HG03175 (cell line): ENCODE measurements at regions not wholly inside any gene's neighbourhood (a gene's known extent, or its start where the extent isn't known, plus 50 kb on each side); places are given as distances from the start of the nearest gene placed in this dataset.

ENCODE experiments used
- ATAC-seq: cut with Tn5 transposase; IDR thresholded peaks from one replicate; pipeline ENCODE4 v1.9.1; 2021; ENCODE audit warnings: mild to moderate bottlenecking, moderate library complexity; ENCODE audit not compliant: unreplicated experiment

DNA sequence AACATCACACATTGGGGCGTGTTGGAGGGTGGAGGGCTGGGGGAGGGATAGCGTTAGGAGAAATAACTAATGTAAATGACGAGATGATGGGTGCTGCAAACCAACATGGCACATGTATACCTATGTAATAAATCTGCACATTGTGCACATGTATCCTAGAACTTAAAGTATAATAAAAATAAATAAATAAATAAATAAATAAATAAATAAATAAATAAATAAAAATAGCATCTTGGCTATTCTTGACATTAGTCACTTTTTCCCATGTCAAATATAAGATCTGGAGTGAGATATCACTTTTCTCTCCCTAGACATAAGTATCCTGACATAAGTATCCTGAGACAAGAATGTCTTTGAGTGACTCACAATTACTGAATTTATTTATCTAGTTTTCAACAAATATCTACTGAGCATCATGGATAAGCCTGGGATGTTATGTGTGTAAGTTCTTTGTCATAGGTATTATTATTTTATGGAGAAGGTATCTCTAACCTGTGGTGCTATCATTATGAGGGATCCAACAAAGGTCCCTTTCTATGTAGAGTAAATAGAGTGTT, 691.3 kb downstream of the SORCS1 start:
- ATAC-seq, result no peak

DNA sequence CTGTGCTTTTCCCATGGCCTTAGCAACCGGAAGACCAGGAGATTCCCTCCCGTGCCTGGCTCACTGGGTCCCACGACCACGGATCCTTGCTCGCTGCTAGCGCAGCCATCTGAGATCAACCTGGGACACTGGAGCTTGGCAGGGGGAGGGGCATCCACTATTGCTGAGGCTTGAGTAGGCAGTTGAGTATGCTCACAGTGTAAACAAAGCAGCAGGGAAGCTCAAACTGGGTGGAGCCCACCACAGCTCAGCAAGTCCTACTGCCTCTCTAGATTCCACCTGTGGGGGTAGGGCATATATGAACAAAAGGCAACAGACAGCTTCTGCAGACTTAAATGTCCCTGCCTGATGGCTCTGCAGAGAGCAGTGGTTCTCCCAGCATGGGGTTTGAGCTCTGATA, 697.0 kb downstream of the SORCS1 start:
- ATAC-seq, result no peak

DNA sequence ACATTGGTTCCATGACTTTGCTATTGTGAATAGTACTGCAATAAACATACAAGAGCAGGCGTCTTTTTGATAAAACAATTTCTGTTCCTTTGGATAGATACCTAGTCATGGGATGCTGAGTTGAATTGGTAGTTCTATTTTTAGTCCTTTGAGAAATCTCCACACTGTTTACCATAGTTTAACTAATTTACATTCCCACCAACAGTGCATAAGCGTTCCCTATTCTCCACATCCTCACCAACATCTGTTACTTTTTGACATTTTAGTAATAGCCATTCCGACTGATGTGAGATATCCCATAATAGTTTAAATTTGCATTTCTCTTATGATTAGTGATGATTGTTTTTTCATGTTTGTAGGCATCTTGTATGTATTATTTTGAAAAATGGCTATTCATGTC, 707.0 kb downstream of the SORCS1 start:
- no peak for ATAC-seq

DNA sequence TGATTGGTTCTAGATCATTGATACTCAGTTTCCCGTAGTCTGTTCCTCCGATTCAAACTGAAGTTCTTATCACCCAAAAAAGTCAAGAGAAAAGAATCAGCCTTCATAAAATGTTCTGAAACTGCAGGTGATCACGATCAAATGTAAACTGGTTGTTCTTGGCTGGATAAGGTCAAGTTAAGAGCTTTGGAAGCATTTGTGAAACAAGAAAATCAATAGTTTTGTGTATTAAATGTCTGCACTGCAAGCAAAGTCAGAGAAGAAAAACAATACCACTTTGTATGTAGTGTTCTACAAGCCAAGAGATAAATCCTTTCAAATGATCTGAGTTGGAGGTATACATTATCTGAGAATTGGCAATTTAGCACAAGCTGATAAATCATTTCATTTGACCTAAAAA, 710.3 kb downstream of the SORCS1 start:
- ATAC-seq, result no peak

DNA sequence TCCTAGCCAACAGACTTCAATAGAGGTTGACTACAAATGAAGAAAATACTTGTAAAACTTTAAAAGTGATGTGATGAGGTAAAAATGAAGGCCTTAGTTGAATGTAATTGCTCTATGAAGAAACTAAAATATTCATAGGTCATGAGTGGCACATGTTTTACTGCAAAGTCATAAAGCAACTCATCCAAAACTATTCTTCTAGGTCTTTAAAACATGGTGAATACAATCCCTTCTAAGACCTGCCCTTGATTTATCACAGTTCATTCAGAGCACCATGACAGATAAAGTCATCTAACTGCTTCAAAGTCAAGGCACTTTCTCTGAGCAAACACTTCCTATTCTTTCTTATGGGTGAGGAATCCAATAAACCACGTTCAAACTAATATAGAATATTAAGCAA, 713.5 kb downstream of the SORCS1 start:
- ATAC-seq, result no peak

DNA sequence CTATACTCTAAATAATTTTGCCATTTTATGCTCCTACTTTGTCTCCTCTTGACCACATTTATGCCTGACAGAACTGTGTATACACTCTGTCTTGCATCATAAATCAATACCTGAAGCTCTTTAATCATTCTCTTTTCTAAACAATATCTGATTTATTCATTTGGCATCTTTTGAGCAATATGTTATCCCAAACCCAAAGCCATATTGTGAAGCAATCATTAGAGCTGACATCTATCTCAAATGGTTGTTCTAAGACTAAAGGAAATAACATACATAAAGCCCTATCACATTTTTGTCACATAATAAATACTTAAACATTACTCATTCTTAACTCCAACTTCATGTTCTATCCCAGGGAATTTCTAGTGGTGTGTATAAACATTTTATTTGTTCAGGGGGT, 717.6 kb downstream of the SORCS1 start:
- ATAC-seq, result no peak

DNA sequence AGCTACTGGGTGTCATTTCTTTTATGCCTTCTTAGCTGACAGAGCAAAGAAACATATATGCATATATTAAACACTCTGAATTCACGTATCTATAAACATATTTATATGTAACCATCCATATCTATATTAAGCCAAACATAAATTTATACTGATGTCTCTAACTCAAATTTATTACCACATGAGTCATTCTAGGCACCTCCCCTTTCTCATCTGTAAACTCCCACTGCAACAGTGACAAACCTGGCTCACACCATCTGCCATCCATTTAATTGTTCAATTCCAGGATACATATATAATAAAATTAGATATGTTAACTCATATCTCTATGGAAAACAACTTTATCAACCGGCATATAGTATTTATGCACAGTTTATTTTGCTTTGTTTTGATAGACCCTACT, 722.3 kb downstream of the SORCS1 start:
- no peak for ATAC-seq

DNA sequence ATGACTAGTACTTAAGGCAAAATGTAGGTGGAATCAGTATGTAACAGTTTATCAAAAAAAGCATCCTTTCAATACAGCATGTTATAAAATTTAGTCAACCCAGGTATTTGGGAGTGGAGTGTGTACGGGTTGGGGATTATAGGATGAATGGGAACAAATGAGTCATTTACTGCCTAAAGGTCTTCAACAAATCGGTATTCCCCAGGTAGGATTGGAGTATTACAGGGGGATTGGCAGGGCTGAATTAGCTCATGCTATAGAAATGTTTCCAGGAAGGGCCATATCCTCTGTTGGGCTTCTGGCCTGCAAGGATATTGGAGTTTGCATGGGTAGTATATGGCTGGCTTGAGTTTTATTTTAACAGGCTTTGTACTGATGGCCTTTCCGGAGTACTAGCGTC, 723.7 kb downstream of the SORCS1 start:
- ATAC-seq, result no peak

DNA sequence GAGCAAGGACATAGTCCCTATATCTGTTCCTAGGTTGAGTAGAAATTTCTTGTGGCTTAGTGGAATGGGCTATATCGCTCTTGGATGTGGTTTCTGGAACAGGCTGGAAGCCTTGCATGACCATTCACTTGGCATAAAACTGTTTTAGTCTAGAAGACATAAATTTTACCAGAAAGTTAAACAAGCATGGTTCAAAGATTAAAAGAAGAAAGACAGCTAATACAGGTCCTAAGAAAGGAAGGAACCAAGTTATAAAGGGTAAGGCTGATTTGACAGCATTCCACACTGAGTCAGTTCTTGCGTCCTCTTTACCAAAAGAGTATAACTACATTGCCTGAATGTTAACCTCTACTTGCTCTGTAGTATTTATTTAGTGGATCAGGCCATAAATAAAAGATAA, 724.2 kb downstream of the SORCS1 start:
- no peak for ATAC-seq

DNA sequence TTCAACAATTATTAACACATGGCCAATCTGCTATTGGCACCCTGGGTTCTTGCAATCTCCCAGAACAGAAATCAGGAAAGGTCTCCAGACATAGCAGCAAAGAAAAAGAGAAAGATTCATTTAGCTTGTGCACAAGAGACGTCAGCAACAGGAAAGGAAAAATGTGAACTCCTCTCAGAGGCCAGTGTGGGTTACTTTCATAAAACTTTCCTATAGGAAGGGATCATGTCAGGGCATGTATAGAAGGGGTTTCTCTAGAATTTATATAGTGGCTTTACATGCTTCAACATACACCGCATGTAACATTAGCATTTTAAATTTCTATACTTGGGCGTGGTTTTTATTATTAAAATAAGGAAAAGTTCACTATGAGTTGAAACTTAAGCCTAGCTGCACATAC, 725.1 kb downstream of the SORCS1 start:
- ATAC-seq, result no peak

DNA sequence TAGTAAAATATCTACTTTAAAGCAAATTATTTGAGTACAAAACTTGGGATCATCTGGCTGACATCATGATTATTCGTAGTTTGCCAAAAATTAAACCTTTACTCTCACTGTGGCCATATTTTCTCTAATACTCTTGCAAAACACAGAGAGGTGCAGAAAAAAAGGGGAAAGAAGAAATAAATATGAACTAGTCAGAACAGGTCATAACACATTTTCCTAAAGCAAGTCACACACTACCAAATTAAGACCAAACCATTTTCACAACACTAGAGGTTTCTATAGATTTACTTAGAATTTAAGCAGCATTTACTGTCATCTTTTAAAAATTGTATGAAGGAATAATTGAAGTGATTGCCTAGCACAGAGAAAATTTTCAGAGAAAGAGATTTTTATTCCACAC, 726.1 kb downstream of the SORCS1 start:
- ATAC-seq, result no peak

DNA sequence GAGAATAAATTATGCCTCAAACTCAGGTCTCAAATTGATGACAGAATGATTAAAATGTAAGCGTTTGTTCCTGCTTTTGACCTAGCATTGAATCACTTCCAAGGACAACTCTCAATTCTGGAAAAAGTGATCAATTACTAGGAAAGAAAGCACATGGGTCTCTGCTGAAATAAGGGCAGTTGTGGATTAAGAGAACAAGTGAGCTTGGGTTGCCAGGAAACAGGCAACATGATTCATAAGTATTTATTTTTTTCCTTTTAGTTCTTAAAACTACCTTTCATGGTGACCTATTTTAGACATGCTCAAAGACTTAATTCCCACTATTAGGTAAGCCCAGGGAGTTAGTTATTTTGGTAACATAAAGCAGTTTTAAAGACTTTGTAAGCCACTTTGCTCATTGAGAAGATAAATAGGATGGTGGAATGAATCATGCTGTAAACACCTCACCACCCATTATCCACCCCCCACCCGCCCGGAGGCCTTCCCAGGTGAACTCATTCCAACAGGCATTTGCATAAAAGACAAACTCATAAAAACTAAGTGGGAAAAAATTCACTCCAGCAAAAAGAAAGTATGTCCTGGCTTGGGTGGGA, 728.3 kb downstream of the SORCS1 start:
- no peak for ATAC-seq

DNA sequence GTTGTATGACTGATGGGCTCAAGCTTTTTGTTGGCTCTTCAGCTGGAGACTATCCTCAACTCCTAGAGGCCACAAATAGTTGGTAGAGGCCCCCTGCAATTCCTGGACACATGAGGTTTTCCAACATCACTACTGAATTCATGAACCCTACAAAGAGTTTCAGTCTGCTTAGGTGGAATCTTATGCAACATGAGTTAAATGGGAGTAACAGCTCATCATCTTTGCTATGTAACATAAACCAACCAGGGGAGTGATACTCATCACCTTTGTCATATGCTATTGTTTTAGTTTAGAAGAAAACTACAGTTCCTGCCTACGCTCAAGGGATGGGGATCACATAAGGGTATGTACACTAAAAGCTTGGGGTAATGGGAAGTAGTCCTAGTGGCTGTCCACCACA, 729.4 kb downstream of the SORCS1 start:
- no peak for ATAC-seq

DNA sequence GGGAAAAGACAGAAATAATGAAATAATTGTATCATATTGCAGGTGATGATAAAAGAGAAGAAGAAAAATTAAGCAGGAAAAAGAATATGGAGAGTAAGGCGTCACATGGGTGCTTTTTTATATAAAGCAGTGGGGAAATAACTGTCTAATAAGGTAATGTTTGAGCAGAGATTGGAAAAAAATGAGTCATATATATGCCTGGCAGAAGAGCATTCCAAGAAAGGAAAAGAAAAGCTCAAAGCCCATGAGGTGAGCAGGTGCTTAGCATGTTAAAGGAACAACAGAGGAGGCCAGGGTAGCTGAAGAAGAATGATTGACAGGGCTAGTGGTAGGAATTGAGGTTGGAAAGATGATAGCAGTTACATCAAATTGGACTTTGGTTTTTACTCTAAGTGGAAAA, 739.5 kb downstream of the SORCS1 start:
- ATAC-seq, result no peak

DNA sequence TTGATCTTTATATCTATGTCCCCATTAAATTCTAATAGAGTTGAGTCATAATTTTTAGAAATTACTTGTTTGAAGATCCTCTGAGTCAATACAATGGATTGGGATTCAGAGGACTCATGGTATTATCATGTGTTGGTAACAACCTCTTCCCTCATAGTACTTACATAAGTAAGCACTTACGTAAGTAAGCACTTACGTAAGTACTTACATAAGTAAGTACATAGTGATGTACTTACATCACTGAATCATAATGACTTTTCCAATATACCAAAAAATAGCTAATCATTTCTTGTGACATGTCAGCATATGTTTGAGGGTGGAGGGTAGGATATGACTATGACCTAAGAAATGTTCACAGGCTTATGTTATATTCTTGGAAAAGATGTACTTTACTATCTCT, 740.5 kb downstream of the SORCS1 start:
- ATAC-seq, result no peak

DNA sequence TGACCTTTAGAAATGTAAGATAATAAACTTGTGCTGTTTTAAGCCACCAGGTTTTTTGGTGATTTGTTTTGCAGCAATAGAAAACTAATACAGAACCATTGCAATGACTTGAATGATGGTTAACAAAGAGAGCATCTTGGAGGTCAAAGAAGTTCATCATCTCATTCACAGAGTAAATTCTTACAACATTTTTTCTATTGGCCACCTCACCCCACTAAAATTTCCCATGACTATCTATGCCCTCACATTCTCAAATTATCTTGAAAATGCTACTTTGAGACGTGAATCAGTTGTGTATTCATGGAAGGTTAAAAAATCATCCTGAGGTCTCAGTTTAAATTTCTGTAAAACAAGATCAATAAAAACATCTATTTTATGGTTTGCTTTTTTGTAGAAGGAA, 754.2 kb downstream of the SORCS1 start:
- ATAC-seq, result no peak

DNA sequence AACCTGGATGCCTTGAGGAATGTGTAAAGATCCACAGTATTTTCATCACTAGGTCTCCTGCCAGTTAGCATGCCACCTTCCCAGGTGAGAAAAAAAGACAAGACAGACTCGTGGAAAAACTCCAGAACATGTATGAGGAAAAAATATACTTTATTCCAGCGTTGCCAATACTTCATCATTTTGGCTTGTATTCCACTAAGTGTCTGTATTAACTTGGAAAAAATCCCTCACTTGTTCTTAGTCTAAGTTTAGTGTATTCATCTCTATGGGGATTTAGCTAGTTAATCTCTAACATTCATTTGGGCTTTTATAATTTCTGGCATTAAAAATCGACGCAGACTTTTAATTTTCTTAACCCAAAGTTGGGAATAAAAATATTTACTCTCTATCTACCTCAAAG, 759.4 kb downstream of the SORCS1 start:
- ATAC-seq, result no peak

DNA sequence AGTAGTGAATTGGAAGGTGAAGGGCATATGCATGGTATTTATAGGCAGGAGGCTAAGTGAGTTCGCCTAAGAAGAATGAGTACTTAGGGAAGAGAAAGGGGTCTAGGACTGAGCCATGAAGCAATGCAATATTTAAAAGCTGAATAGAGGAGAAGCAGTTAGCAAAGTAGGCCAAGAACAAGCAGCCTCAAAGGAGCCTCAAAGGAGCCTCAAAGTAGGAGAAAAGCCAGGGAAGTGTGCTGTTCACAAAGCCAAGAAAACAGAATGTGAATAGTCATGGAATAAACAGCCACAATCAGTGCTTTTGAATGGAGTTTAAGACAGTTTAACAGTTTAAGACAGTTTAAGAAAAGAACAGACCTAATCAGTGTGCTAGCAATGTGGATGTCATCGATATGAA, 762.0 kb downstream of the SORCS1 start:
- ATAC-seq, result no peak

DNA sequence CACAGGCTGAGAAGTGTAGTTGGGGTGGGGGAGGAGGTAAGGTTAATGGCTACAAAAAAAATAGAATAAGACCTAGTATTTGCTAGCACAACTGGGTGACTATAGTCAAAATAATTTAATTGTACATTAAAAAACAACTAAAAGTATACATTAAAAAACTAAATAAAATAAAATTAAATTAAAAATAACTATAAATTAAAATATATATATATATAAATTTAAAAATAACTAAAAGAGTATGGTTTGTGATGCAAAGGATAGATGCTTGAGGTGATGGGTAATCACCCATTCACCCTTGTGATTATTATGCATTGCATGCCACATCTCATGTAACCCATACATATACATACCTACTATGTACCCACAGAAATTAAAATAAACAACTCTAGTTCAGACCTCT, 762.5 kb downstream of the SORCS1 start:
- ATAC-seq, result no peak

DNA sequence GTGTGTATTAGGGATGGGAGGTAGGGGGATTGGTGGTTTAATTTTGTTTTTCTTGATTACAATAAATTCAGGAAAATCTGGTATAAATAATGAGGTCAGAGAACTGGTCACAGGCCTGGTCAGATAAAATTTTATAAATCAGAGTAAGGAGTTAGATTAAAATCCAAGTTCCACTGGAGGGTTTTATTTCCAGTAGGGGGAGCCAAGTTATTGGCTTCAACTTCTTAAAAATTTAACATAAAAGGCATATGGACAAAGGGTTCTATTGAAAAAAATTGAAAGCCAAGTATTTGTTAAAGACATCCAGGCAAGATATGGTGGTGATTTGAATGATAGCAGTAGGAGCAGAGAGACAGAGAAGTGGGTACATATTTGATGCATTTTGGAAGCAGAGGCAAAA, 763.3 kb downstream of the SORCS1 start:
- ATAC-seq, result no peak

DNA sequence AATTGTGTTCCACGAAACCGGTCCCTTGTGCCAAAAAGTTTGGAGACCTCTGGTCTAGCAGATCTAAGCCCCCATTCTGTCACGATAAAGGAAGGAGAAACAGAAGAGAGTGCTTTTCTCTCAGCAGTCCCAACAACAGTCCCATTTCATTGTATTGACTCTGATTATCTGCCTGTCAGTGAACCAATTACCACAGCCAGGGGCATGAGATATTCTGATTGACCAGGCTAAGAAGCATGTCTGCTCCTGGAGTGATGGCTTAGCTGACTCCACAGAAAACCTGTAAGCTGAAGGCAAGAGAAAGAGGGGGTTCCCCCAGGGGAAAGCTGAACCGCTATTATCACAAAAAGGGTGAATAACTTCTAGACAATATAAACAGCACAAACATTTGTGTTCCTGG, 765.4 kb downstream of the SORCS1 start:
- no peak for ATAC-seq

DNA sequence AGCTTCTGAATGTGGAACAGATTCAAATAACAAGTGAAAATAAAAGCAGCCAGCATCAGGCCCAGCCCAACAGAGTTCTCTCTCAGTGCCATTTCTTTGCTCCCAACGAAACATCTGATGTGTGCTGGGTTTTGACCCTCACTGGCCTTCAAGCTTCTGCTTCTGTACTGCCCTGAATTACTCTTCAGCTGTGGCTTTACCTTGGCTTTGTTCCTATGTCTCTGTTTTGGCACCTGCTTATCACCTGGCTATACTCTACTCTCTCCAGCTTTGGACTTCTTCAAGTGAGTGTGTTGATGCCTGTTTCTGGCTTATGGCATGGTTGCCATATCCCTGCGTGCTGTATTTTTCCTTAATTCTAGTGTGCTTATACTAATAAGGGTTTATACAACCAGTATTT, 768.3 kb downstream of the SORCS1 start:
- no peak for ATAC-seq

DNA sequence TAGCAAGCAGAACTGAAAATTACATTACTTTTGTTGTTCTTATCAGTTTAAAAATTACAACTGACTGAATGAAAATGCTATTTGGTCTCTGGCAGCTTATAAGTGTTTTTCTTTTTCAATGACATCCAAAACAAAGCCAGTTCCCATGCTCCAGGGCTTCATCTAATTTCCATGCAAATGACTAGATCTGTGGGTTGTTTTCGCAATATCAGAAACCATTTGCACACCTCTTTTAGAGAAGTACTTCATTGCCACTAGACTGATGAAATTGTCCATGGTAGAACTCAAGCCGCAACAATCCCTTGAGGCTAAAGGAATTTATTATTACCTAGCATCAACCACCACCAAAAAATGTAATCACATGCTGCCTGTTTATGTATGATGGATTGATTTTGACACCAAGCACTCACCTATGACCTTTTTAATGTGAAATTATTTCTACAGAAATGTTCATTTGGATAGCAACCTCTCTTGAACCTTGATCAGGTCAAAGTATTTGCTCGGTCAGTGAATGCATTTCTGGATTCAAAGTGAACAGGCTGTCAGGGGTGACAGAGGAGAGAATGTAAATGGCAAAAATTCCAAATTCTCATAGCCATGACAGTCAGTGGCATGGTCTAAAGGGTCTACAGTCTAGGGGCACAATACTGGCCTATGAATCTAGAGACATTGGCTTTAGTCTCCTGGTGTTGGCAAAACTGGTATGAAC, 769.3 kb downstream of the SORCS1 start:
- no peak for ATAC-seq
